Endothelial cell of hepatic sinusoid (primary cell): ENCODE measurements at regions not wholly inside any gene's neighbourhood (a gene's known extent, or its start where the extent isn't known, plus 50 kb on each side); places are given as distances from the start of the nearest gene placed in this dataset.
"Not testable (repeated sequence)": the region's sequence is repeated elsewhere in the genome, so short reads cannot be mapped to it uniquely, and the experiment has no call there.

ENCODE experiments used
- in situ Hi-C: cut with HindIII; loops from 2 replicates; pipeline ENCODE4 v1.10.0; 2017; ENCODE audit warnings: low sequenced_read_pairs

DNA sequence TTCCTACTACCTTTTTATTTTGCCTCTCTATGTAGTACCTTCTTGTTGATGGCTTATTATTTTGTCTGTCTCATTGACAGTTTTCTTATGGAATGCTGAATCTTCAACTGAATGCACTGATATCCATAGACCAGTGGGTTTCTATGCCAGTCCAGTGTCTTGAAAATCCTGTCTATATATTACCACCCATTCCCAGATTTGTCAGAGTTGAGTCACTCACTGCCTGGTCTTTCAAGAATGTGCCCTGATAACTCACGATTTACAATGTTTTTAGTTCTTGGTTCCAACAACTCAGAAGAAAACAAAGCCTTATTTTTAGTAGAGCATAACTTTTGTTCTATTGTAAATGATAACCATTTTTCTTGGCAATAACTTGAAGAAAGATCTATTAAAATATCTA lies 606.0 kb upstream of the PITX2 start:
- in situ Hi-C loops = no loop called here

DNA sequence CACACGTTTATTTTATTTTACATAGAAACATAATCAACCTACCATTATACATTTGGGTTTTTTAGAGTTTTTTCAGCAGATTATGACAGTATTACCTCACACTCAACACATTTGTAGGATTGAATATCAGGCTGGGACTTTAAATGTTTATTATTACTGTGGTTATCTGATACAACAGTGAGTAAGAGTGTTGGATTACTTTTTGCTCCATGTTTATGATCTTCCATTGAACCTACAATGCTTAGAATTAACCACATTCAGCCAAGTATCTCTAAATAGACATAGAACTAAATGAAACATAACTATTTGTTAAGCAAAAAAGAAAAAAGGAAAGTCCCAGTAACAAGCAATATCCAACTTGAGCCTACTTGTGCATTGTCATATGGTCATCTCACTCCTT lies 607.4 kb upstream of the PITX2 start:
- in situ Hi-C loops = no loop called here

DNA sequence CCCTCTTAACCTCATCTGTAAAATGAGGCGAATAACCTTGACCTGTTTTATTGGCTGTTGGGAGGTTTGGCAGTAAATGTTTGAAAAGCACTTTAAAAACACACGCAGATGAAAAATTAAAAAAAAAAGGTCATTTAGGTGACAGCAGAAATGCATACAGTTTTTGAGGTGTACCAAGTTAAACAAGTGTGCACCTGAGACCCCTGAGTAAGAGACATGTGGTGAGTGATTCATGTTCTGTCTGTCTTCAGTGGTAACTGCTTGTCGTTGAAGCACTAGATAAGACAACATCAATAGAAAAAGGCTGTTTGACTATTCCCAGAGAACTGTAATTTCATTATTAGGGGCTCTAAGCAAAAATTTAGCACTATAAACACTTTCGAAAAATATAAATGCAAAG lies 608.4 kb upstream of the PITX2 start:
- in situ Hi-C loops = no loop called here

DNA sequence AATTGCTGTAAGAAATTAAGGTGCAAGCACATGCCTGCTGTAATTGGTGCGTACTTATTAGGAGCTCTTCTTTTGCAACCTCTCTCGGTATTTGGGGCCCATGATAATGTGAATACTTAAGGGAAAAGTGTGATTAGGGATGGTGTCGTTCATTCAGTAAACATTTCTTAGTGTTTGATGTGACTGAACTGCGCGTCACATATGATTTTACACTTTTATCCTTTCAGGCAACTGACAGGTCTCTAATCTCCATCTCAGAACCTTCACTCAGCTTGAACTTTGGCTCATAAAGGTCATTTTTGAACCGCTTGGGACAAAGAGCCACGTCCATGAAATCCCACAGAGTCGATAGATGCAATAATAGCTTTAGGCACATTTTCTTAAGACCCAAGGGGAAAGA lies 612.1 kb upstream of the PITX2 start:
- in situ Hi-C loops = no loop called here

DNA sequence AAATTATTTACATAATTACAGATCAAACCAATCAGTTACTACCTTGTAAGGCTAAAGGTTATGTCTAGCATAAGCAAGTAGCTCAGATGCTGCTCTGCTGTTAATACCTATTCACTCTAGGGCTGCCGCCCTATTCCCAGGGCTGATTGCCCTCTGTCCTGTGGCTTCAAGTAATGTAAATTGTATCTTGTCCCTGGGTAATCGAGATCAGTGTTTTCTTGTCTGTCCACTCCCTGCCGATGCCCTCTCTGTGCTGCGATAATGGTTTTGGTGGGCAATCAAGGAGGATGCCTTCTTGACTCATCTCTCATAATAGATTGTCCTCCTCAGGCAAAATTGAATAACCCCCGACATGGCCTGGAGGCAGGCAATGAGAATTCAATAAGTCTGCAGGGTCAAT lies 641.0 kb upstream of the PITX2 start:
- in situ Hi-C loops = no loop called here

DNA sequence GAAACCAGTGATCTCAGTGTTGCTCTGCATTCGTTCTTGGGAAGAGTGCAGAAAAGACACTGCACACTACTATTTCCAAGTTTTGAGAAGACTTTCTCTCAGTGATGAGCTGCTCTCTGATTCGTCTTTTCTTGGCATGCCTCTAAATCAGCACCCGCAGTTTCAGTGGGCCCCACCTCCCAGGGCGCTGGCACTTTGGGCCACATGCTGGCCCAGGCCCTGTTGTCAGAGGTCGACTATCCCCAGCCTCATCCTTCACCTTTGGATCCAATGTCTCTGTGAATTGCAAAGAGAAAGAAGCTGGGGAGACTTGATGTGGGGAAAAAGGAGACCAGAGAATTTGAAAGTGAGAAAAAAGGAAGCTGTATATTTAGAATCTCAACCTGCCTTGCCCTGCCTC lies 644.1 kb upstream of the PITX2 start:
- in situ Hi-C loops = loop anchor here (5.0 kb wide), 1 partner anchor 45 kb away; no protein-coding TSS in a partner anchor

DNA sequence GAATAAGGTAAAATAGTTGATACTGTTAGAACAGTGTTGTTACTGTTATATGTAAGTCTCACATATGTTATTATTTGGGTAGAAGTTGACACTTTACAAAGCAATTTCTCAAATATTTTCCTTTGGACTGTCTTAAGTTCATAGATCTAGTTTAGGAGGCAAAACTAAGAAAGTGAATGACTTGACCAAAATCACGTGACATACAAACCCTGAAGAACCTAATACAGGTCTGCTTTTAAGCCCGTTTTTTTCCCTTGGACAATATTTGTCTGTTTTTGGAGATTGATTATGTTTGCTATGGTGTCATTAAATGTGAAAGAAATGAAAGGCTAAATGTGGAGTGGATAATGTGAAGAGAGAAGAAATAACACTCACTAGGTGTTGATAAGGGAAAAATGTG lies 644.9 kb upstream of the PITX2 start:
- in situ Hi-C loops = loop anchor here (5.0 kb wide), 1 partner anchor 45 kb away; no protein-coding TSS in a partner anchor

DNA sequence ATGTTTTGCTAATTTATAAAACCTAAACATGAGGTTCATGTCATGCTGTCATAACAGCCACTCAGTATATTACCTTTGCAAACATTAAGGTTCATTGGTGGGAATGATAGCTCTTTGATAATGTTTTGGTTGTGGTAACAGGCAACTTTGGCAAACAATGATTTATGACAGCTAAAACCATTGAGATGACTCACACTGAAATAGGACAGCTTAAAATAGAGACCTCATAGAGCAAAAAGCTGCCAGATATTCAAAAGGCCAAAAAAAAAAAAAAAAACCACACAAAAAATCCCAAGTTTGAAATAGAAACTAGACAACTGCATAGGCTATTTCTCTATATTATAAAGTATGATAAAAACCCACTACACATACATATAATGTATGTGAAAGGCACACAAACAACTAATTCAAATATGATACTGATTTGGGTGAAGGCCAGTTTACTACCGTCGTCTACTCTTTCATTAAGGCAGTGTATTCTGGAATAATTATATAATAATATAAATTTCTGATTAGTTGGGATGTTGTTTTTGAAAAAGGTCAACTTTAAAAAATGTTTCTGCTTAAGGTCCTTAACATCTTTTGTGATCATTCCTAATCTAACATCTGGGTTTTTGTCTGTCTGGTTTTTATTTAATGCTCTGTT lies 646.0 kb upstream of the PITX2 start:
- in situ Hi-C loops = loop anchor here (5.0 kb wide), 1 partner anchor 47 kb away; no protein-coding TSS in a partner anchor

DNA sequence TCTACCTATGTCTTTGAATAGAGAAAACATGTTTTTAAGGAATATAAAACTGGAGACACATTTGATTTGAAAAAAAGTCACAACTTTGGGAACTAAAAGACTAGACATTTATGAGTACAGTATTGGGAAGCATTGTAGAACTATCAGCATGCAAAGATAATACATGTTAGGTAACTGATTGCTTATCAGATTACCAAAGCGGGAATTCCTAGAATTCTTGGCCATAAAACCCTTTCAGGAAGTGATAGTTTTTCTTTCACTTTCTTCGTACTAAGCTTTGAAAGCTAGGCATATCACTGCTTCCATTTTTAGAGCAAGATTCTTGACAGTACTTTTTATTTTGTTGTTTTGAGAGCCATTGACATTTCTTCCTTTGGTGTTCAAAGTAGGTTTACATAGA lies 646.6 kb upstream of the PITX2 start:
- in situ Hi-C loops = loop anchor here (5.0 kb wide), 1 partner anchor 47 kb away; no protein-coding TSS in a partner anchor

DNA sequence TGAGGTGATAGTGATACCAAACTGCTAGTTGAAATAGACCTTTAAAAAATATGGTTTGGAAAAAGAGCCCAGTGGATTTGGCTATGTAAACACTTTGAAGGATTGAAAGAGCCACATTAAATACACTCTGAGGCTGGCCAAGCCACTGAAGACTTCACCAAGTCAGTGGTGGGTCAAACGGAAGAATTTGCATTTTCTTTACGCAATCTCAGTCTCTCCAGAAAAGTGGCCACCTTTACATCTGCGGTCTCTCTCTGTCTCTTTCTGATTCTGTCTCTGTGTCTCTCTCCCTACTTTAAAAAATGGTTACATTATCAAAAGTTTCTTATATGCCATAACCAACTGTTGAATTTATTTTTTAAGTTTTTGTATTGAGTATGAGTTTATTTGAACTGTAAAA lies 651.2 kb upstream of the PITX2 start:
- in situ Hi-C loops = no loop called here

DNA sequence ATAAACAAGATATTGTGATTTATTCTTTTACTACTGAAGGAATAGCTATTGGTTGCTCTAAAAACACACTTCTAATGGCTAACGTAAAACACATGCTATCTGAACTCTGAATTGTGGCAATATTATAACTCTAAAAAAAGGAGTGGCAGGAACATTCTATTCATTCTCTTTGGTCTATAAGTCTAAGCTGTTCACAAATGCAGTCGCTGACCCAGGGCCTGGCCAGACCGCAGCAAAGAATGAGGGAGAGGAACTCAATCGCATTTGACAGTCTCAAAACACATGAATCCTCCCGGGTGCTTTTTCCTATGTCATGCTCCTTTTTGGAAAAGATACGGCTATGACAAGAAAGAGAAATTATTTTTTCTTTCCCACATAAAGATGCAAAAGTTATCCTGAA lies 651.6 kb upstream of the PITX2 start:
- in situ Hi-C loops = no loop called here

DNA sequence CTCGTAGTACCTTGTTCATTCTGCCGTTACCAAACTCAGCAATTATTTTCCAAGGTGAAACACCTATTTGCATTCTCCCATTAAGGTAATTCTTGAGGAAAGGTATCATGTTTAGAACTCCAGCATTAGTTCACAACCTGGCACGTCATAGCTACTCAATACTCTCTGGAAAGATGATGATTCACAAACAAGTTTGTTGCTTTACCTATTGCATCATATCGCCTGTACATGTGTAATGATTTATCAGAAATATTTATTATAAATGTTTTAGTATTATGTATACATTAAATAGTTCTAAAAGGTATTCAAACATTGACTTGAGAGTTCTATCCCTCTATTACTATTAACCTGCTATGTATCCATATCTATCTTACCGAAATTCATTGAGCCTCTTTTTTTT lies 658.3 kb upstream of the PITX2 start:
- in situ Hi-C loops = no loop called here

DNA sequence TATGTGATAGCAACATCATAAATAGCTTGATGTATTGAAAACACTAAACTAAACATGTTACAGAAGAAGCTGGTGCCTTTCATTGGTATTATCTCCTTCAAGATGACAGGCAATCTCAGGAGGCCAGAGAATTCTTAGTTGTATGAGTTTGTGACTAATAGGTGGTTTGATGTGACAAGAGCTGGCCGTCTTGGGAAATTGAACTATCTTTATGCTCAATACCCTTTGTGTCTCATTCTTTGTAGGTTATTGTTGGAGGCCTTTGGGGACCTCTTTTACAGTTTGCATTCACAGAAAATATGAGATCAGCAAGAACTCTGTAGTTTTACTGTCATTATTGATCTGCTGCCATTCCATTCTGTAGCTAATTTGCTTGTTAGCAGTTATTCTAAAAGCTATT lies 659.2 kb upstream of the PITX2 start:
- in situ Hi-C loops = no loop called here

DNA sequence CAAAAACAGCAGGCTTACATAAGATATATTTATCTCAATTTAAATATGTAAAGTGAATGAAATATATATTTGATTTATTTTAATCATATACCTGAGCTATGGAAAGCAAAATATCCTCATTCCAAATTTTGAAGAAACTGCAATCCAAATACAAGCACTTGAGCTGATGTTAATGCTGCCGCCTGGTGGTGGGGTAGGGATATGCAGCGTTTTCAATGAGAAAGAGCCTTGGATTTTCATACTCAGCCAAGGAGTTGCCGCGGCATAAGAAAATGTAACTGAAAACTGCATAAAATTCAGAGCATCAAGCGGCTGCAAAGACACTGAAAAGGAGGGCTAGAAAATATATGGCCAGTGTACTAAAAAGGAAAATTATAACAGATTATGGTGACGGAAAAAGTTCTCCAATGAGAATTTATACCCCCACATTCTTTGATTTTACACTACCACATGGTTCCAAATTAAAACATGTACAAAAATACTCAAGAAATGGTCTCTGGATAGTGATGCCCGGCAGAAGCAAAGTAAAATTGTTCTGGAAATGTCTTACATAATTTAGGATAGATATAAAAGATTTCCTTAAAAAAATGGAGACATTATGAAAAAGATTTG lies 660.3 kb upstream of the PITX2 start:
- in situ Hi-C loops = no loop called here

DNA sequence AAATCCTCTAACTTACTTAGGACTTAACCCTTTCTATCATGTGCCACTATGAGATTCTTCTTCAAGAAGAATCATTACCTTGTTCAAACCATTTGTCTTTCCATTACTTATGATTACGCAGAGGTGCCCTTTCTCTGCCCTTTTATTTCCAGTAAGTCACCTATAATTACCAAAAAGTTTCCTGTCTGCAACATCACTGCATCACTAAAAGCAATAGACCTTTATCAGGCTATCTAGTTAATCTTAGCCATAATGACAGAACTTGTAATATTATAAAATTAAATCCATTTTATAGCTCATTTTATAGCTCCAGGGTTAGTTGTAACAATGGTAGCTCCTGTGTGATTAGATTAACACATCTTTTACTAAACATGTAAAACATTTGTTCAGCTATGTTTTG lies 673.6 kb upstream of the PITX2 start:
- in situ Hi-C loops = no loop called here

DNA sequence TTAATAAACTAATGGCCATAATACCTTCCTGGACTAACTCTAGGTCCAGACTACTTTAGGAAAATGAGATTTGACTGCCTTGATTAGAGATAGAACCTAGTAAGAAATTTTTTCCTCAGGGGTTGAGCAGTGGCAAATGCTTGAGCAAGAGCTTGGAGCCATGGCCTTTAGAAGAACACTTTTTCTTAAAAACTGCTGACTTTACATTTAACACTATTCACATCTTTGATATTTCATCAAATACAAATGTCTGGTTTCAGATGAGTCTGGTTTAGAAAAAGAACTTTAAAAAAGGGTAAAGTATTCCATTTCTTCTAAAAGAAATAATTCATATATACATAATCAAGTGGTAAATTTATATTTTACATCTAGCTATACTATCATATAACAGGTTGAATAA lies 680.9 kb upstream of the PITX2 start:
- in situ Hi-C loops = no loop called here

DNA sequence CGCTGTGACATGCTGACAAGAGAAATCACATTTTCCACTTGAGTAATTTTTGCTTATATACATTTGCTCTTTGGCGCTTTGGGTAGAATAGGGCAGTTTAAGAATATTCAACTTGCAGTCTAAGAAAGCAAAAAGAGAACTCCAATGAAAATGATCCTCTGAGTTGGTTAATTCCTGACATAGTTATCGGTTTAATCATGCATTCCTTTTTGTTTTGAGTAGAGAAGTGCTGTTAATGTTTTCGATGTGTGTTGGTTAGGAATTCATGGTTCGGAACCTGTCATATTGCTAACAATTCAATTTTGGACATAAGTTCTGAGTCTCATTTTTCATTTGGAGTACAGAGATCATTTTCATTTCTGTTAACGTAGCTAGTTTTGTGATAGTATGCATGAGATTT lies 700.6 kb upstream of the PITX2 start:
- in situ Hi-C loops = no loop called here

DNA sequence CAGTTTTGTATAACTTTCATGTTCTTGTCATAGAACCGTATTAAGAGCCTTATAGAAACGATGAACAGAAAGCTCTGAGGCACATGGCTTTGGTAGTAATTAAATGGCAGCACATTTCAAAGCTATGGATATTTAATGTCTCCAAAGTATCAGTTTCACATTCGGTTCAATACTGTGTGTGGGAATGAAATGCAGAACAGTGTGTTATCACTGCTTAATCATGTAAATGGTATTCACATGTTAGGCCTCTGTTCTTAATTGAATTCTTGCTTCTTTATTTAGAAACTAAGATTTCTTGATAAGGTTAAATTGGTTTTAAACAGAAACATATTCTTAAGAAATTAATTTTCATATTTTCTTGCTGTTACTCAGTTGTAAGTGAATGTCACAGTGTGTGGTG lies 701.0 kb upstream of the PITX2 start:
- in situ Hi-C loops = no loop called here

DNA sequence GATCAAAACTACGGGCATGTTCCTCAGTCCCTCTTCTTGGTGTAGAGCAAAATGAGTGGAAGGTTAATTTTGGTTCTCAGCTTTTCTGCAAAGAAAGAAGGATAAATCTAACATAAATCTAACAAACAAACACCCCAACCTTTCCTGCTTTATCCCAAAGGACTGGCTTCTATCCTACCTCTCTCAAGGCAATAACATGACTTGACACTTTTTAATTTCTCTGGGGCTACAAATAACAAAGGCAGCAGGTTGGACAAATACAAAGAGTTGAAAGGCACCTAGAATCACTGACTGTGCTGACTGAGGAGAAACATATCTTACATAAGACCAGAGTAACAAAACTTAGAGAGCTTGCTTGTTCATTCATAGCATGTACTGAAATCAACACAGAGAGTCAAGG lies 703.6 kb upstream of the PITX2 start:
- in situ Hi-C loops = no loop called here

DNA sequence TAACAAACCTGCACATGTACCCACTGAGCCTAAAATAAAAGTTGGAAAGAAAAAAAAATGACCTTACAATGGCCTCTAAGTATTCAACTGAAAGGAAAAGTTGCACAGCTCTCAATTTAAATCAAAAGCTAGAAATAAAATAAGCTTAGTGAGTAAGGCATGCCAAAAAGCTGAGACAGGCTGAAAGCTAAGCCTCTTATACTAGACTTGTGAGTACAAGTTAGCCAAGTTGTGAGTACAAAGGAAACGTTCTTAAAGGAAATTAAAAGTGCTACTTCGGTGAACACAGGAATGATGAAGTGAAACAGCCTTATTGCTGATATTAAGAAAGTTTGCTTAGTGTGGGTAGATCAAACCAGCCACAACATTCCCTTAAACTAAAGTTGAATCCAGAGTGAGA lies 707.9 kb upstream of the PITX2 start:
- in situ Hi-C loops = no loop called here

DNA sequence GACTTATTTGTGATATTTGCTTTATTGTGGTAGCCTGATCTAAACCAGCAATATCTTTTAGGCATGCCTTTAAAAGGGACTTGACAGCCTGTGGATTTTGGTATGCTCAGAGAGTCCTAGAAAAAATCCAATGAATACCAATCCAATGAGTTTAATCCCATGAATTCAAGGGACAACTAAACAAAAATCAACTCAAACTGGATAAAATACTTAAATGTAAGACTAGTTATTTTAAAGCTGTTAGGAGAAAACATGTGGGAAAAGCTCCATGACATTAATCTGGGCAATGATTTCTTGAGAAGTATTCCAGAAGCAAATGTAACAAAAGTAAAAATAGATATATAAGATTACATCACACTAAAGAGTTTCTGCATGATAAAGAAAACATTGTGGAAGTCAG lies 711.5 kb upstream of the PITX2 start:
- in situ Hi-C loops = no loop called here

DNA sequence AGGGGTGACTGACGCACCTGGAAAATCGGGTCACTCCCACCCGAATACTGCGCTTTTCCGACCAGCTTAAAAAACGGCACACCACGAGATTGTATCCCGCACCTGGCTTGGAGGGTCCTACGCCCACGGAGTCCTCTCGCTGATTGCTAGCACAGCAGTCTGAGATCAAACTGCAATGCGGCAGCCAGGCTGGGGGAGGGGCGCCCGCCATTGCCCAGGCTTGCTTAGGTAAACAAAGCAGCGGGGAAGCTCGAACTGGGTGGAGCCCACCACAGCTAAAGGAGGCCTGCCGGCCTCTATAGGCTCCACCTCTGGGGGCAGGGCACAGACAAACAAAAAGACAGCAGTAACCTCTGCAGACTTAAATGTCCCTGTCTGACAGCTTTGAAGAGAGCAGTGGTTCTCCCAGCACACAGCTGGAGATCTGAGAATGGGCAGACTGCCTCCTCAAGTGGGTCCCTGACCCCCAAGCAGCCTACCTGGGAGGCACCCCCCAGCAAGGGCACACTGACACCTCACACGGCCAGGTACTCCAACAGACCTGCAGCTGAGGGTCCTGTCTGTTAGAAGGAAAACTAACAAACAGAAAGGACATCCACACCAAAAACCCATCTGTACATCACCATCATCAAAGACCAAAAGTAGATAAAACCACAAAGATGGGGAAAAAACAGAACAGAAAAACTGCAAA lies 714.5 kb upstream of the PITX2 start:
- in situ Hi-C loops = not testable (repeated sequence)
